Epithelial cell of proximal tubule (primary cell): ENCODE measurements at regions not wholly inside any gene's neighbourhood (a gene's known extent, or its start where the extent isn't known, plus 50 kb on each side); places are given as distances from the start of the nearest gene placed in this dataset.

Experiments used
- DNase-seq: peaks from one replicate; pipeline ENCODE4 v3.0.0-alpha.2; 2011; ENCODE audit warnings: low read depth
- H3K4me3 ChIP-seq: 2 replicates; pipeline ENCODE4 v1.5.1; 2011; ENCODE audit warnings: low read depth, mild to moderate bottlenecking, low read length
- TF ChIP-seq, protein P1 (sequence below): conservative IDR thresholded peaks from 2 replicates; pipeline ENCODE4 v1.5.1; 2012; ENCODE audit warnings: low read depth, mild to moderate bottlenecking, low read length

DNA sequence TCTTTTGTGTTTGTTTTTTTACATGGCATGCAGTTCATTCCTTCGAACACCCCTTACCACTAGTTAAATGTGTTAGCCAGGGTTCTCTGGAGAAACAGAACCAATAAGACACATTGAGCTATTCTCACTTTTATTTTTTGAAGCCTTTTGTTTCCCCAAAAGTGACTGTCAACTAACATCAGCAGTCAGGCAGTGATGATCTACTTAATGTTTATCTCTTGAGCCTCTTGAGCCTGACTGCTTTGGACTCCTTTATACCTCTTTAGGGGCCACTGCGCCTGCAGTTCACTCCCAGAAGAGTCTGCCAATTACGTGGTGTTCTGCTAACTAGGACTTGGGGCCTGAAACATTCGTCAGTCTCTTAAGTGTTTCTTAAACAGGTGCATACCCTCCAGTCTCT lies 163.7 kb upstream of the FLRT2 start:
- no peak for DNase-seq
- H3K4me3 ChIP-seq: no peak overlapping the region
- TF ChIP-seq, protein P1, sequence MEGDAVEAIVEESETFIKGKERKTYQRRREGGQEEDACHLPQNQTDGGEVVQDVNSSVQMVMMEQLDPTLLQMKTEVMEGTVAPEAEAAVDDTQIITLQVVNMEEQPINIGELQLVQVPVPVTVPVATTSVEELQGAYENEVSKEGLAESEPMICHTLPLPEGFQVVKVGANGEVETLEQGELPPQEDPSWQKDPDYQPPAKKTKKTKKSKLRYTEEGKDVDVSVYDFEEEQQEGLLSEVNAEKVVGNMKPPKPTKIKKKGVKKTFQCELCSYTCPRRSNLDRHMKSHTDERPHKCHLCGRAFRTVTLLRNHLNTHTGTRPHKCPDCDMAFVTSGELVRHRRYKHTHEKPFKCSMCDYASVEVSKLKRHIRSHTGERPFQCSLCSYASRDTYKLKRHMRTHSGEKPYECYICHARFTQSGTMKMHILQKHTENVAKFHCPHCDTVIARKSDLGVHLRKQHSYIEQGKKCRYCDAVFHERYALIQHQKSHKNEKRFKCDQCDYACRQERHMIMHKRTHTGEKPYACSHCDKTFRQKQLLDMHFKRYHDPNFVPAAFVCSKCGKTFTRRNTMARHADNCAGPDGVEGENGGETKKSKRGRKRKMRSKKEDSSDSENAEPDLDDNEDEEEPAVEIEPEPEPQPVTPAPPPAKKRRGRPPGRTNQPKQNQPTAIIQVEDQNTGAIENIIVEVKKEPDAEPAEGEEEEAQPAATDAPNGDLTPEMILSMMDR: no peak

DNA sequence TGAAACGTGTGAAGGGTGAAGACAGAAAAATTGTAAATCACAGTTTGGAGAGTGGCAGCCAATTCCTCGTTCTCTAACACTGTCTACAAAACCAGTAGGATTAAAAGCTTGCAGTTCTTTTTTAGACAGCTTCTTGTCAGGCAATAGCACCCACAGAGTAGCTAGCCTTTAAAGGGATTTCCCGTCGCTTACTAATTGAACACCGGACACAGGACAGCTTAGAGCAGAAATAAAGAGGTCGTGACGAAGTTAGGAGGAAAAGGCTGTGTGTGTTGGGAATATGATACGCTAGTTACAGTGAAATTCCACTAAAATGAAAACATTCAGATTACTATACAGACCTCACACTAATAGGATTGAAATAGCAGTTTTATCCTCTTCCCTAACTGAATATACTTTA lies 149.1 kb upstream of the FLRT2 start:
- no peak overlapping the region for H3K4me3 ChIP-seq
- no peak for DNase-seq

DNA sequence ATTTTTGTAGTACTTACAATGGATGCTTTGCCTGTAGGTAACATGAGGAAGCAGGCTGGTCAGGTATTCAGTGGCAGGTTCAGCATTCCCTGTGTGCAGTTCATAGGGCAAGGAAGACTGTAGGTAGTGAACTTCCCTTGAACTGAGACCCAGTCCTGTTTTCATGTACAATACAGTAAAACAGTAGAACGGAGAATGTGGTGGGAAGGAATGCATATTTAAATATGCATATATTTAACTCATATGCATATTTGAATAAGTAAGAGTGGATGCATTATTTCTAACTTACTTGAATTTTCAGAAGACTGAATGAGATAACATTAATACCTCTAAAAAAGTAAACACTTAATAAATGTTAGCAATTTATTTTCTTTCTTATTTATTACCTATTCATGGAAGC lies 147.6 kb upstream of the FLRT2 start:
- TF ChIP-seq, protein P1: no peak
- no peak for DNase-seq
- H3K4me3 ChIP-seq: no peak overlapping the region

More for the DNA sequence above, 149.1 kb upstream of the FLRT2 start:
- TF ChIP-seq, protein P1: no peak

- DNase-seq: no peak
- H3K4me3 ChIP-seq: no peak overlapping the region
- TF ChIP-seq, protein P1: no peak
These were observed 142.8 kb upstream of the FLRT2 start for GRCh38 chr14:85387181-85387580.

DNA sequence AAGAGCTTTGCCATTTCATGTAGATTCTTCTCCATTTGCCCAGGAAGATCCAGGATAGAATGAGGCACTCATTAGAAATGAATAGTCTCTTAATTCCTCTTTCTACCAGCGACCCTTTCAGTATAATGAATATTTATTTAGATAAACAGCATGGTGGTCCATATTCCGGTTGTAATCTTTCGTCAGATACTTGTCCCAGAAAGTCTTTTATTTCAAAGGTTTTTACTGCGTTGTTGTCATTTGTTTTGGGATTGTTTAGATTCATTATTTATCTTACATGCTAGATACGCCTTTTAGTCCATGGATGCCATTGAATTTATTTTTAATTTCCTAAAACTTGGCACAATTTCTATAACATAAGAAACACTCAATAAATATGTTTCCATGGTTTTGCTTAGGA lies 139.7 kb upstream of the FLRT2 start:
- no peak overlapping the region for H3K4me3 ChIP-seq
- TF ChIP-seq, protein P1: no peak
- DNase-seq: no peak

DNA sequence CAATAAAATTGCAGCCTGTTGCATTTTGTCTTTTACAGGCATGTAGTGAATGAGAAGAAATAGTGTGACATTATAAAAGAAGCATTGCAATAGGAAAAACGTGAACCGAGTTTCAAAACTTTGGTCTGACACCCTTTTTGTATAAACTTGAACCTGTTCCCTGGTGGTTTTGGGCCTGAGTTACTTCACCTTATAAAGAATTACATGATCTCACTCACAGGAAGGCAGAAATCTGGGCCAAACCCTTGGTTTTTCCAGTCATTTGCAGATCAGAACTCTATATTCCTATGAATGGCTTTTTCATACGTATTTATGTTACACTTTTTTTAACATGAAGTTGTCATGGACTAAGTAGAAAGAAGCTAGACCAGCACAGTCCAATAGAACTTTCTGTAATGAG lies 138.5 kb upstream of the FLRT2 start:
- no peak for DNase-seq
- no peak overlapping the region for H3K4me3 ChIP-seq
- TF ChIP-seq, protein P1: no peak

DNA sequence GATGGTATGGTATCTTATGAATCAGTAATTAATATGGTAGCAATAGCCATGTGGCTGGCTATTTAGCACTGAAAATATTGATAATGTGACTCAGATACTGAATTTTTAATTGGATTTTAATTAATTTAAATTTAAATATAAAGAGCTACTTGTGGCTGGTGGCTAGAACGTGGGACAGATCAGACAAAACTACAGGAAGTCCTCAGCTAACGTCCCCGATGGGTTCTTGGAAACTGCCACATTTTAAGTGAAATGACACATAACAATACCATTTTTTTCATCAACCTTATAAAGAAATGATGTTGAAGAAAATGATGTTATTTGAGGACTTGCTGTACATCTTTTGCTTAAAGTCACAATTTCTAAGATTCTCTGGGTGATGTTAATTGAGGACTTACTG lies 138.1 kb upstream of the FLRT2 start:
- H3K4me3 ChIP-seq: no peak overlapping the region
- no peak for DNase-seq
- TF ChIP-seq, protein P1: no peak
